Large intestine (tissue), 3 donors: ENCODE measurements at regions not wholly inside any gene's neighbourhood (a gene's known extent, or its start where the extent isn't known, plus 50 kb on each side); places are given as distances from the start of the nearest gene placed in this dataset.

Experiments used
- DNase-seq, 2 donors: peaks; one replicate each; pipeline versions ENCODE4 v3.0.0 to v3.0.0-alpha.2; 2013
- H3K27ac ChIP-seq: one replicate; pipeline ENCODE4 v1.5.1; 2013; ENCODE audit warnings: low read length
- H3K27me3 ChIP-seq: 2 replicates; pipeline ENCODE4 v1.6.1; 2013; ENCODE audit warnings: low read length; ENCODE audit not compliant: control insufficient read depth, insufficient read depth
- H3K36me3 ChIP-seq: 2 replicates; pipeline ENCODE4 v1.6.1; 2013; ENCODE audit warnings: low read length; ENCODE audit not compliant: control insufficient read depth, insufficient read depth
- H3K4me1 ChIP-seq: one replicate; pipeline ENCODE4 v1.6.1; 2013; ENCODE audit warnings: low read length; ENCODE audit not compliant: control insufficient read depth, insufficient read depth
- H3K4me3 ChIP-seq: one replicate; pipeline ENCODE4 v1.5.1; 2013; ENCODE audit warnings: low read length
- H3K9me3 ChIP-seq: one replicate; pipeline ENCODE4 v1.6.1; 2013; ENCODE audit warnings: mild to moderate bottlenecking, low read depth, low read length, moderate library complexity; ENCODE audit not compliant: control insufficient read depth
- WGBS: methylation state at CpG from one replicate; pipeline ENCODE4 v1.1.5; 2013; ENCODE audit warnings: low lambda C conversion rate; ENCODE audit not compliant: insufficient coverage; 5-methylcytosine and 5-hydroxymethylcytosine counted together

GRCh38 chr6:66866801-66867200, 1159.8 kb upstream of the EYS start:
- H3K27ac ChIP-seq = no peak overlapping the region
- H3K27me3 ChIP-seq = no peaks in the 10 kb centered on the region
- H3K4me3 ChIP-seq = no peak overlapping the region
- H3K4me1 ChIP-seq = no peaks in the 10 kb centered on the region
- no peaks in the 10 kb centered on the region for H3K9me3 ChIP-seq
- no peak for DNase-seq
- WGBS = no CpG with 5 or more reads among the region's 1 CpG
- H3K36me3 ChIP-seq = no peaks in the 10 kb centered on the region

GRCh38 chr6:66865771-66866170, 1158.7 kb upstream of the EYS start:
- no peak for DNase-seq
- Histone ChIP-seq H3K4me1 (no peaks in the 10 kb centered on the region), H3K36me3 (no peaks in the 10 kb centered on the region), H3K27me3 (no peaks in the 10 kb centered on the region), H3K27ac (no peak overlapping the region), H3K4me3 (no peak overlapping the region), H3K9me3 (no peaks in the 10 kb centered on the region)

- no peak for DNase-seq
- Histone ChIP-seq H3K4me3 (no peak overlapping the region), H3K9me3 (no peaks in the 10 kb centered on the region), H3K27ac (no peak overlapping the region), H3K36me3 (no peaks in the 10 kb centered on the region), H3K27me3 (no peaks in the 10 kb centered on the region), H3K4me1 (no peaks in the 10 kb centered on the region)
- 67% methylated on average over 1 of the region's 2 CpGs for WGBS
Observed at GRCh38 chr6:66861007-66861541, 1154.0 kb upstream of the EYS start.

- 62% methylated on average over 3 of the region's 3 CpGs for WGBS
- H3K36me3 ChIP-seq = no peaks in the 10 kb centered on the region
Observed at GRCh38 chr6:66860328-66860727, 1153.3 kb upstream of the EYS start.

GRCh38 chr6:66858196-66858595, 1151.2 kb upstream of the EYS start:
- no peak for DNase-seq
- Histone ChIP-seq H3K9me3 (no peaks in the 10 kb centered on the region), H3K27ac (no peak overlapping the region), H3K36me3 (no peaks in the 10 kb centered on the region), H3K4me3 (no peak overlapping the region), H3K4me1 (no peaks in the 10 kb centered on the region), H3K27me3 (no peaks in the 10 kb centered on the region)
- 93% methylated on average over 2 of the region's 2 CpGs for WGBS

More at GRCh38 chr6:66860328-66860727, 1153.3 kb upstream of the EYS start:
- H3K4me3 ChIP-seq = no peak overlapping the region
- H3K4me1 ChIP-seq = no peaks in the 10 kb centered on the region
- no peak overlapping the region for H3K27ac ChIP-seq
- DNase-seq = no peak
- H3K27me3 ChIP-seq = no peaks in the 10 kb centered on the region
- no peaks in the 10 kb centered on the region for H3K9me3 ChIP-seq

- Histone ChIP-seq H3K9me3 (no peaks in the 10 kb centered on the region), H3K27ac (no peak overlapping the region), H3K27me3 (no peaks in the 10 kb centered on the region), H3K4me1 (no peaks in the 10 kb centered on the region), H3K4me3 (no peak overlapping the region), H3K36me3 (no peaks in the 10 kb centered on the region)
- no peak for DNase-seq
Observed at GRCh38 chr6:66854014-66854413, 1147.0 kb upstream of the EYS start.

- H3K36me3 ChIP-seq = no peaks in the 10 kb centered on the region
- H3K4me3 ChIP-seq = no peak overlapping the region
- no peaks in the 10 kb centered on the region for H3K9me3 ChIP-seq
- DNase-seq = no peak
- WGBS = 66% methylated on average over 2 of the region's 3 CpGs
- no peak overlapping the region for H3K27ac ChIP-seq
- H3K4me1 ChIP-seq = no peaks in the 10 kb centered on the region
- no peaks in the 10 kb centered on the region for H3K27me3 ChIP-seq
Observed at GRCh38 chr6:66851930-66852329, 1144.9 kb upstream of the EYS start.

GRCh38 chr6:66849843-66850242, 1142.8 kb upstream of the EYS start:
- Histone ChIP-seq H3K4me3 (no peak overlapping the region), H3K9me3 (no peaks in the 10 kb centered on the region), H3K4me1 (no peaks in the 10 kb centered on the region), H3K27me3 (no peaks in the 10 kb centered on the region), H3K36me3 (no peaks in the 10 kb centered on the region), H3K27ac (no peak overlapping the region)
- no peak for DNase-seq

- Histone ChIP-seq H3K9me3 (no peaks in the 10 kb centered on the region), H3K27ac (no peak overlapping the region), H3K4me1 (no peaks in the 10 kb centered on the region), H3K27me3 (no peaks in the 10 kb centered on the region), H3K36me3 (no peaks in the 10 kb centered on the region), H3K4me3 (no peak overlapping the region)
- WGBS = 38% methylated on average over 2 of the region's 3 CpGs
- no peak for DNase-seq
Observed at GRCh38 chr6:66848244-66848953, 1141.4 kb upstream of the EYS start.

- H3K36me3 ChIP-seq = no peaks in the 10 kb centered on the region
- no peak overlapping the region for H3K27ac ChIP-seq
- H3K4me1 ChIP-seq = no peaks in the 10 kb centered on the region
- no peaks in the 10 kb centered on the region for H3K27me3 ChIP-seq
- H3K9me3 ChIP-seq = no peaks in the 10 kb centered on the region
- WGBS = 75% methylated on average over 2 of the region's 5 CpGs
- no peak overlapping the region for H3K4me3 ChIP-seq
- DNase-seq = no peak
Observed at GRCh38 chr6:66838764-66839163, 1131.7 kb upstream of the EYS start.

- Histone ChIP-seq H3K9me3 (no peaks in the 10 kb centered on the region), H3K27ac (no peak overlapping the region), H3K27me3 (no peaks in the 10 kb centered on the region), H3K4me3 (no peak overlapping the region), H3K36me3 (no peaks in the 10 kb centered on the region), H3K4me1 (no peaks in the 10 kb centered on the region)
- DNase-seq = no peak
- whole genome bisulfite sequencing = no CpG with 5 or more reads among the region's 3 CpGs
Observed at GRCh38 chr6:66825539-66825938, 1118.5 kb upstream of the EYS start.
